ENCODE measurements at regions not wholly inside any gene's neighbourhood (a gene's known extent, or its start where the extent isn't known, plus 50 kb on each side); places are given as distances from the start of the nearest gene placed in this dataset.

- Histone ChIP-seq H3K27me3 (replicated peaks; ENCODE audit: control insufficient read depth, insufficient read depth, low read length) (no peaks in the 10 kb centered on the region), H3K4me1 (peaks cover 8% of the 10 kb centered on the region; the same call in 1 of the 2 replicates), H3K9me3 (no peaks in the 10 kb centered on the region), H3K36me3 (ENCODE audit: control insufficient read depth, insufficient read depth, low read length) (no peaks in the 10 kb centered on the region), H3K4me3 (ENCODE audit: low read depth, low read length) (no peak overlapping the region)
- CTCF ChIA-PET = interaction anchor here (0.9 kb wide), 1 partner anchor 89 kb away, joined by 3 read pairs; no protein-coding TSS in a partner anchor
- H3K27me3 Mint-ChIP-seq (ENCODE audit: insufficient read depth, unreplicated experiment) = no peaks in the 10 kb centered on the region
- no peak overlapping the region for H3K4me3 Mint-ChIP-seq (ENCODE audit: unreplicated experiment)
- intact Hi-C loops (cut with micrococcal nuclease; ENCODE audit: unreplicated experiment) = no loop called here
- no peaks in the 10 kb centered on the region for H3K36me3 Mint-ChIP-seq (ENCODE audit: insufficient read depth, unreplicated experiment)
- no peaks in the 10 kb centered on the region for H3K4me1 Mint-ChIP-seq (ENCODE audit: low read depth, unreplicated experiment)
- H3K9me3 Mint-ChIP-seq (ENCODE audit: unreplicated experiment) = peaks cover 16% of the 10 kb centered on the region
- no peak for TF ChIP-seq CTCF (IDR thresholded peaks at IDR 0.05; ENCODE audit: insufficient read depth in 1 of 2, low read depth in 1 of 2, low read length in 1 of 2, severe bottlenecking in 1 of 2, unreplicated experiment in 1 of 2)
- BruUV-seq (replicated peaks) = no TSS peak
- no peak for DNase-seq
- POLR2A ChIA-PET = no interaction called here
- no peak overlapping the region for H3K27ac Mint-ChIP-seq (ENCODE audit: unreplicated experiment)
These were observed 129.2 kb upstream of the BMP4 start for GRCh38 chr14:54085841-54086240.

GRCh38 chr14:54086767-54087166 is 130.1 kb upstream of the BMP4 start:
- no peak overlapping the region for H3K4me3 ChIP-seq (ENCODE audit: low read depth, low read length)
- H3K4me3 Mint-ChIP-seq (ENCODE audit: unreplicated experiment) = no peak overlapping the region
- BruUV-seq (replicated peaks) = no TSS peak
- no peak for DNase-seq
- ChIA-PET CTCF (no interaction called here), POLR2A (no interaction called here)
- no peaks in the 10 kb centered on the region for H3K36me3 ChIP-seq (ENCODE audit: control insufficient read depth, insufficient read depth, low read length)
- H3K9me3 ChIP-seq = no peaks in the 10 kb centered on the region
- TF ChIP-seq CTCF (IDR thresholded peaks at IDR 0.05; ENCODE audit: insufficient read depth in 1 of 2, low read depth in 1 of 2, low read length in 1 of 2, severe bottlenecking in 1 of 2, unreplicated experiment in 1 of 2) = no peak
- intact Hi-C loops (cut with micrococcal nuclease; ENCODE audit: unreplicated experiment) = no loop called here
- H3K36me3 Mint-ChIP-seq (ENCODE audit: insufficient read depth, unreplicated experiment) = no peaks in the 10 kb centered on the region
- no peaks in the 10 kb centered on the region for H3K27me3 ChIP-seq (replicated peaks; ENCODE audit: control insufficient read depth, insufficient read depth, low read length)
- H3K9me3 Mint-ChIP-seq (ENCODE audit: unreplicated experiment) = peaks cover 26% of the 10 kb centered on the region
- H3K4me1 ChIP-seq = peaks cover 8% of the 10 kb centered on the region; the same call in 1 of the 2 replicates
- no peak overlapping the region for H3K27ac Mint-ChIP-seq (ENCODE audit: unreplicated experiment)
- no peaks in the 10 kb centered on the region for H3K4me1 Mint-ChIP-seq (ENCODE audit: low read depth, unreplicated experiment)
- no peaks in the 10 kb centered on the region for H3K27me3 Mint-ChIP-seq (ENCODE audit: insufficient read depth, unreplicated experiment)

GRCh38 chr14:54087376-54087775 is 130.8 kb upstream of the BMP4 start:
- TF ChIP-seq CTCF (IDR thresholded peaks at IDR 0.05; ENCODE audit: insufficient read depth in 1 of 2, low read depth in 1 of 2, low read length in 1 of 2, severe bottlenecking in 1 of 2, unreplicated experiment in 1 of 2) = no peak
- no peak overlapping the region for H3K27ac Mint-ChIP-seq (ENCODE audit: unreplicated experiment)
- DNase-seq = no peak
- CTCF ChIA-PET = no interaction called here
- Histone ChIP-seq H3K9me3 (no peaks in the 10 kb centered on the region), H3K27me3 (replicated peaks; ENCODE audit: control insufficient read depth, insufficient read depth, low read length) (no peaks in the 10 kb centered on the region), H3K4me3 (ENCODE audit: low read depth, low read length) (no peak overlapping the region), H3K4me1 (peaks cover 8% of the 10 kb centered on the region; the same call in 1 of the 2 replicates), H3K36me3 (ENCODE audit: control insufficient read depth, insufficient read depth, low read length) (no peaks in the 10 kb centered on the region)
- no TSS peak for BruUV-seq (replicated peaks)
- H3K27me3 Mint-ChIP-seq (ENCODE audit: insufficient read depth, unreplicated experiment) = no peaks in the 10 kb centered on the region
- intact Hi-C loops (cut with micrococcal nuclease; ENCODE audit: unreplicated experiment) = no loop called here
- H3K9me3 Mint-ChIP-seq (ENCODE audit: unreplicated experiment) = peaks cover 32% of the 10 kb centered on the region
- POLR2A ChIA-PET = no interaction called here
- H3K36me3 Mint-ChIP-seq (ENCODE audit: insufficient read depth, unreplicated experiment) = no peaks in the 10 kb centered on the region
- no peak overlapping the region for H3K4me3 Mint-ChIP-seq (ENCODE audit: unreplicated experiment)
- no peaks in the 10 kb centered on the region for H3K4me1 Mint-ChIP-seq (ENCODE audit: low read depth, unreplicated experiment)

All from Caco-2 (cell line).